ENCODE measurements at regions not wholly inside any gene's neighbourhood (a gene's known extent, or its start where the extent isn't known, plus 50 kb on each side); places are given as distances from the start of the nearest gene placed in this dataset.
"Not testable (repeated sequence)": the region's sequence is repeated elsewhere in the genome, so short reads cannot be mapped to it uniquely, and the experiment has no call there.

GRCh38 chrX:92430574-92430973, 651.4 kb downstream of the PCDH11X start:
- DNase-seq (ENCODE audit: low spot score in 2 of 2): not testable (repeated sequence)
- peak; percentile 31 for FAIRE-seq

DNA sequence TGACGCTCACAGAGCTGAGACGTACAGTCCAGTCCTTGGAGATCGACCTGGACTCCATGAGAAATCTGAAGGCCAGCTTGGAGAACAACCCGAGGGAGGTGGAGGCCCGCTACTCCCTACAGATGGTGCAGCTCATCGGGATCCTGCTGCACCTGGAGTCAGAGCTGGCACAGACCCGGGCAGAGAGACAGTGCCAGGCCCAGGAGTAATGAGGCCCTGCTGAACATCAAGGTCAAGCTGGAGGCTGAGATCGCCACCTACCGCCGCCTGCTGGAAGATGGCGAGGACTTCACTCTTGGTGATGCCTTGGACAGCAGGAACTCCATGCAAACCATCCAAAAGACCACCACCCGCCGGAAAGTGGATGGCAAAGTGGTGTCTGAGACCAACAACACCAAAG, 681.4 kb downstream of the PCDH11X start:
- not testable (repeated sequence) for DNase-seq (ENCODE audit: low spot score in 2 of 2); FAIRE-seq

DNA sequence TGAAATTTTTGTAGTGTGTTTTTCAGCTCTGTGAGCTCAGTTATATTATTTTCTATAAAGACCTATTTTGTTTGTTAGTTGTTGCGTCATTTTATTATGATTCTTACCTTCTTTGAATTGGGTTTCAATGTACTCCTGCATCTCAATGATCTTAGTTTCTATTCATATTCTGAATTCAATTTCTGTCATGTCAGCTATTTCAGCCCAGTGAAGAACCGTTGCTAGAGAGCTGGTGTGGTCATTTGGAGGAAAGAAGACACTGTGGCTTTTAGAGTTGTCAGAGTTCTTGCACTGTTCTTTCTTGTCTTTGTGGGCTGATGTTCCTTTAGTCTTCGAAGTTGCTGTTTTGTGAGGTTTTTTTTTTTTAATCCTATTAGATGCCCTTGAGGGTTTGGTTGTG, 701.0 kb downstream of the PCDH11X start:
- FAIRE-seq; DNase-seq (ENCODE audit: low spot score in 2 of 2): not testable (repeated sequence)

GRCh38 chrX:92485487-92485886, 706.3 kb downstream of the PCDH11X start:
- FAIRE-seq; DNase-seq (ENCODE audit: low spot score in 2 of 2): not testable (repeated sequence)

- not testable (repeated sequence) for DNase-seq (ENCODE audit: low spot score in 2 of 2); FAIRE-seq
Measured at GRCh38 chrX:92515270-92515669, 736.1 kb downstream of the PCDH11X start.

- FAIRE-seq; DNase-seq (ENCODE audit: low spot score in 2 of 2): not testable (repeated sequence)
Measured at GRCh38 chrX:92528995-92529394, 749.8 kb downstream of the PCDH11X start.

DNA sequence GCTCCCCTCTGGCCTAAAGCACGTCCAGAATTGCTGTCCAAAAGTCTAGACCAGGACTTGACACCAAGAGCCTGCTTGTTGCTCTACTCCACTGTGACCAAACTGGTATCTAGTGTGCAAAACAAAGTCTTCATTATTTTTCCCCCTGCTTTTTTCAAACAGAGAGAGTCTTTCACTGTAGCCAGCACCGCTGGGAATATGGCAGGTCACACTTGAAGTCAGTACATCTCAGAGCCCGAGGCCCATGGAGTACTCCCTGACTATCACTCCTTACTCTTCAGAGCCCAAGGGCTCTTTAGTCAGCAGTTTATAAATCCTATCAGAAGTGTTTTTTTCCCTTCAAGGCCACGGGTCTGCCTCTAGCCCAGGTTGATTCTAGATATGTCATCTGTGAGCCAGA, 761.3 kb downstream of the PCDH11X start:
- not testable (repeated sequence) for DNase-seq (ENCODE audit: low spot score in 2 of 2); FAIRE-seq

GRCh38 chrX:92558323-92558722, 779.1 kb downstream of the PCDH11X start:
- not testable (repeated sequence) for DNase-seq (ENCODE audit: low spot score in 2 of 2); FAIRE-seq

- DNase-seq (ENCODE audit: low spot score in 2 of 2): not testable (repeated sequence)
Measured at GRCh38 chrX:92558796-92559195, 779.6 kb downstream of the PCDH11X start.

DNA sequence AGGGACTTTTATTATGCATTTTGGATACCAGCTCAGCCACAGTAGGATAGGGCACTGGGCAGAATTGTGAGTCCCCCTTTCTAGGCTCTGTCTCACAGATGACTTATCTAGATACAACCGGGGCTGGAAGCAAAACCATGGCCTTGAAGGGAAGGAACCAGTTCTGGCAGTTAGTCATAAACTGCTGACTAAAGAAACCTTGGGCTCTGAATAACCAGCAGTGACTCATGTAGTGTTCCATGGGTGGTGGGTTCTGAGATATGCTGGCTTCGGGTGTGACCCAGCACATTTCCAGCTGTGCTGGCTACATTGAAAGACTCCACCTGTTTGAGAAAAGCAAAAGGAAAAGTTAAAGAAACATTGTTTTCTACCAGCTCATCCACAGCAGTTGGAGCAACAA, 780.9 kb downstream of the PCDH11X start:
- not testable (repeated sequence) for DNase-seq (ENCODE audit: low spot score in 2 of 2); FAIRE-seq

More at GRCh38 chrX:92558796-92559195, 779.6 kb downstream of the PCDH11X start:
- FAIRE-seq: not testable (repeated sequence)

- not testable (repeated sequence) for FAIRE-seq; DNase-seq (ENCODE audit: low spot score in 2 of 2)
Measured at GRCh38 chrX:92570217-92570616, 791.0 kb downstream of the PCDH11X start.

DNA sequence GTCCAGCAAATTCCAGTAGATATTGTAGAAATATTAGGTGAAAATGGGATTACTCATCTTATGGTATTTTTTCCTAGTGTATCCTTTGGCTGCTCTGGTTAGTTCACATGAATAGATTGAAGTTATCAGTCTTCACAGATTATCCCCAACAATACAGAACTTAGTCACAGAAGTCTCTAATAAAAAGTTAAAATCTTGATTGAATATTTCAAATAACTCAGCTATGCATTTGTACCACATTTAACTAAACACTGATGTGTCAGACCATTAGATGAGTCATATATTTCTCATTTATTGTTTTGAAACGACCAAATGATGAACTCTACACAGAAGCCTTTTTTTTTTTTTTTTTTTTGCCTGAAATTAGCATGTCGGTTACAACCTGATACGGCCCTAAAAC, 807.5 kb downstream of the PCDH11X start:
- not testable (repeated sequence) for DNase-seq (ENCODE audit: low spot score in 2 of 2); FAIRE-seq

- not testable (repeated sequence) for FAIRE-seq; DNase-seq (ENCODE audit: low spot score in 2 of 2)
Measured at GRCh38 chrX:92589676-92590075, 810.5 kb downstream of the PCDH11X start.

DNA sequence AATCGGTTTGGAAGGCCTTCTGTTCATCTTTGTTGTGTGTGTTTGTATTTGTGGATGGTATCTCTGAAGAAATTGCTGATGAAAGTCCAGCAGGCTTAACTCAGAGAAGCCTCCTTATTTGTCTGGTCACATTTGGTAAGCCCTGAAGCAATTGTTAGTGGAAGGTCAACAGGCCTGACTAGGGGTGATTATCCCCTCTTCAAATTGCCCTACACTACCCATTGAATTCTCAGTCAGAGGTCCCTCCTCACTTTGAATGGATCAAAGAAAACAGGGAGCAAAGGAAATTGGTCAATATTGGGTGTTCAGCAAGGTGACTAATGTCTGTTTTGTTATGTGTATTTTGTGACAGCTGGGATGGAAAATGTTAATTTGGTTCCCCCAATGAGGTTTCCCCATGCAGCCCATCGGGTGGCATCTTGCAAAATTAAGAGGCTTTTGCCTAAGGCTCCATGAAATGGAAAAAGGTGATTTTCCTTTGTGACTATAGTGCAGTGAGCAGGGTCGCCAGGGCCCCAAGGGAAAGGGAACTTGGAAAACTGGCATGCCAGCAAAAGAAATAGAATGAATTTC, 811.6 kb downstream of the PCDH11X start:
- not testable (repeated sequence) for DNase-seq (ENCODE audit: low spot score in 2 of 2); FAIRE-seq

GRCh38 chrX:92611517-92611916, 832.3 kb downstream of the PCDH11X start:
- peak; percentile 23 for FAIRE-seq
- DNase-seq (ENCODE audit: low spot score in 2 of 2): not testable (repeated sequence)

GRCh38 chrX:92626699-92627098, 847.5 kb downstream of the PCDH11X start:
- FAIRE-seq; DNase-seq (ENCODE audit: low spot score in 2 of 2): not testable (repeated sequence)

- not testable (repeated sequence) for DNase-seq (ENCODE audit: low spot score in 2 of 2); FAIRE-seq
Measured at GRCh38 chrX:92657593-92657992, 878.4 kb downstream of the PCDH11X start.

DNA sequence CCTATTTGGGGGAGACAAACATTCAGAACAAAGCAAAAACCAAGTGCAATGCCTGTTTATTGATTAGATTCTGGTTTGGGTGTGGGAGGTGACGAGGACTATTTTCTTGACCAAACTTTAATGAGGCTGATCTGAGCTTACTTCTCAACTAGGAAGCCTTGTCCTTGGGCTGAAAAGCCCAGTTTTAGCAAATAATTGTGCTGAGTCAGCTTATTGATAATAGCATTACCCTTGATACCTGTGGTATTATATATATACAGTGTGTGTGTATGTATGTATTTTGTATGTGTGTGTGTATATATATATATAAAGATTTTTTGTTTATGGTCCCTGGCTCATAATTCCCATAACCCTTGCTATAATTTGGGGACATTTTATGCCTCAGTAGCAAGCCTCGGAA, 880.6 kb downstream of the PCDH11X start:
- not testable (repeated sequence) for FAIRE-seq; DNase-seq (ENCODE audit: low spot score in 2 of 2)

DNA sequence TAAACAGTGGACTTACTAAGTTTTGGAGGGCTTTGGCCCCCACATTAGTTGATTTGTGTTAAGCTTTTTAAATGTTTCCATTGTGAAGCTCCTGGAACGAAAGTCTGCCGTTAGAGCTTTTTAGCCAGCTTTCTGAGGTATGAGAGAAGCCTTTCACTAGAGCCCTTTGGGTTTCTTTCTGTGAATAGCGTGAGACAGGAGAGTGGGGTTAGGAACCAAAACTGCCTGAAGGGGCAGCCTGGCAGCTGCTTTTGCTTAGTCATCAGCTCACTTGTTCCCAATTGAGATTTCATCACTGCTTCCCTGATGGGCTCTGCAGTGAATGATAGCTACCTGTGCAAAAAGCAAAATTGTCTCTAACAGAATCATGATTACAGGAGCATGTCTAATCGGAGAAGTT, 913.6 kb downstream of the PCDH11X start:
- FAIRE-seq; DNase-seq (ENCODE audit: low spot score in 2 of 2): not testable (repeated sequence)

GRCh38 chrX:92699388-92700092, 920.4 kb downstream of the PCDH11X start:
- not testable (repeated sequence) for FAIRE-seq; DNase-seq (ENCODE audit: low spot score in 2 of 2)

GRCh38 chrX:92709784-92710183, 930.6 kb downstream of the PCDH11X start:
- not testable (repeated sequence) for FAIRE-seq; DNase-seq (ENCODE audit: low spot score in 2 of 2)

All from frontal cortex (tissue), 3 donors.